IPS-20b (cell line): ENCODE measurements at regions not wholly inside any gene's neighbourhood (a gene's known extent, or its start where the extent isn't known, plus 50 kb on each side); places are given as distances from the start of the nearest gene placed in this dataset.
"Not testable (repeated sequence)": the region's sequence is repeated elsewhere in the genome, so short reads cannot be mapped to it uniquely, and the experiment has no call there.

Source experiments
- H3K27ac ChIP-seq: one replicate; pipeline ENCODE4 v1.5.1; 2013; ENCODE audit warnings: low read length
- H3K27me3 ChIP-seq: 2 replicates; pipeline ENCODE4 v1.6.1; 2013; ENCODE audit warnings: mild to moderate bottlenecking, low read length, inconsistent platforms; ENCODE audit not compliant: insufficient read depth
- H3K36me3 ChIP-seq: 2 replicates; pipeline ENCODE4 v1.6.1; 2013; ENCODE audit warnings: low read depth, mild to moderate bottlenecking, inconsistent platforms, low read length, moderate library complexity; ENCODE audit not compliant: insufficient read depth
- H3K4me1 ChIP-seq: 2 replicates; pipeline ENCODE4 v1.6.1; 2013; ENCODE audit warnings: mild to moderate bottlenecking, control low read depth, inconsistent platforms, low read length, moderate library complexity; ENCODE audit not compliant: insufficient read depth
- H3K4me3 ChIP-seq: 2 replicates; pipeline ENCODE4 v1.5.1; 2013; ENCODE audit warnings: mild to moderate bottlenecking, low read length, inconsistent platforms
- H3K9ac ChIP-seq: 2 replicates; pipeline ENCODE4 v1.6.1; 2013; ENCODE audit warnings: low read depth, mild to moderate bottlenecking, inconsistent platforms, low read length, moderate library complexity
- H3K9me3 ChIP-seq: 2 replicates; pipeline ENCODE4 v1.6.1; 2013; ENCODE audit warnings: mild to moderate bottlenecking, low read depth, low read length, inconsistent platforms; ENCODE audit not compliant: insufficient read depth

GRCh38 chrX:508163-508562 is 121.5 kb upstream of the PPP2R3B start:
- Histone ChIP-seq H3K4me3 (no peak overlapping the region), H3K4me1 (no peaks in the 10 kb centered on the region), H3K9ac (no peak overlapping the region), H3K27ac (no peak overlapping the region), H3K36me3 (no peaks in the 10 kb centered on the region), H3K9me3 (peaks cover 3% of the 10 kb centered on the region; the same call in 1 of the 2 replicates), H3K27me3 (peaks cover 14% of the 10 kb centered on the region)

DNA sequence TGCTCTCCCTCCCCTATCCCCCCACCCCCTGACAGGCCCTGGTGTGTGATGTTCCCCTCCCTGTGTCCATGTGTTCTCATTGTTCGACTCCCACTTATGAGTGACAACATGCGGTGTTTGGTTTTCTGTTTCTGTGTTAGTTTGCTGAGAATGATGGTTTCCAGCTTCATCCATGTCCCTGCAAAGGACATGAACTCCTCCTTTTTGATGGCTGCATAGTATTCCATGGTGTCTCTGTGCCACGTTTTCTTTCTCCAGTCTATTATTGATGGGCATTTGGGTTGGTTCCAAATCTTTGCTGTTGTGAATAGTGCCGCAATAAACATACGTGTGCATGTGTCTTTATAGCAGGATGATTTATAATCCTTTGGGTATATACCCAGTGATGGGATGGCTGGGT is 121.8 kb upstream of the SHOX start:
- H3K4me3 ChIP-seq, H3K36me3 ChIP-seq, H3K27ac ChIP-seq, H3K4me1 ChIP-seq, H3K9ac ChIP-seq, H3K9me3 ChIP-seq: not testable (repeated sequence)
- peaks cover 14% of the 10 kb centered on the region for H3K27me3 ChIP-seq

GRCh38 chrX:511089-511488 is 119.5 kb upstream of the SHOX start:
- H3K27ac ChIP-seq, H3K36me3 ChIP-seq, H3K9me3 ChIP-seq, H3K4me3 ChIP-seq, H3K4me1 ChIP-seq, H3K9ac ChIP-seq: not testable (repeated sequence)
- H3K27me3 ChIP-seq: peaks cover 18% of the 10 kb centered on the region

DNA sequence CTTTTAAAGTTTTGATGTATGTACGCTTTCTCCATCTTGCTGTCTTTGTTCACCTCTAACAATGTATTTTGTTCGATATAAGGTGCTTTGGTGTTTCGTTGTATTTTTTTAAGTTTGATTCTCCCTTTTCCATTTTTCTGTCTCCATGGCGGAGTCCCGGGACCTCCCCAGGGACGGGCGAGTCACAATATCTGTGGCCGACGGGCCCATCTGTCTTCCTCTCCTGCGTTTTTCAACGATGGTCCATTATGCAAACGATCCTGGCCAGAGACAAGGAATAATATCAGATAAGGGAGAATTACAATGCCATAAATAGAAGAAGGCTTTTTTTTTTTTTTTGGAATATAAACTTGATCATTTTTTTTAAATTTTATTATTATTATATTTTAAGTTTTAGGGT is 112.3 kb upstream of the SHOX start:
- Histone ChIP-seq H3K9me3 (no peaks in the 10 kb centered on the region; the same call in 1 of the 2 replicates), H3K27me3 (peaks cover 13% of the 10 kb centered on the region), H3K4me3 (no peak overlapping the region), H3K27ac (no peak overlapping the region), H3K4me1 (no peaks in the 10 kb centered on the region), H3K9ac (no peak overlapping the region), H3K36me3 (no peaks in the 10 kb centered on the region)

- Histone ChIP-seq H3K9ac (no peak overlapping the region), H3K4me1 (no peaks in the 10 kb centered on the region), H3K27me3 (peaks cover 13% of the 10 kb centered on the region), H3K27ac (no peak overlapping the region), H3K9me3 (peaks cover 4% of the 10 kb centered on the region; the same call in 1 of the 2 replicates), H3K36me3 (no peaks in the 10 kb centered on the region), H3K4me3 (no peak overlapping the region)
These were observed 110.8 kb upstream of the SHOX start for GRCh38 chrX:519741-520140.

- Histone ChIP-seq H3K4me1 (no peaks in the 10 kb centered on the region), H3K4me3 (no peak overlapping the region), H3K27ac (no peak overlapping the region), H3K36me3 (no peaks in the 10 kb centered on the region), H3K27me3 (peaks cover 13% of the 10 kb centered on the region; the same call in 1 of the 2 replicates), H3K9me3 (peaks cover 8% of the 10 kb centered on the region), H3K9ac (no peak overlapping the region)
These were observed 108.1 kb upstream of the SHOX start for GRCh38 chrX:522456-522855.

DNA sequence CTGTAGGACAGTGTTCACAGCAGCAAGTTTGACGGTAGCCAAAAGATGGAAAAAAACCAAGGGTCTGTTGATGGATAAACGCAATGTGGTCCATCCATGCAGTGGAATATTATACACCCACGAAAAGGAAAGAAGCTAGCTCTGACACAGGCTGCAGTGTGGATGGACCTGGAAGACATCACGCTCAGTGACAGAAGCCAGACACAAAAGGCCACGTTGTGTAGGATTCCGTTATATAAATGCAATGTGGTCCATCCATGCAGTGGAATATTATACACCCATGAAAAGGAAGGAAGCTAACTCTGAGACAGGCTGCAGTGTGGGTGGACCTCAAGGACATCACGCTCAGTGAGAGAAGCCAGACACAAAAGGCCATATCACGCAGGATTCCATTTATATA is 105.5 kb upstream of the SHOX start:
- Histone ChIP-seq H3K36me3 (no peaks in the 10 kb centered on the region), H3K9me3 (peaks cover 17% of the 10 kb centered on the region), H3K4me3 (no peak overlapping the region), H3K4me1 (no peaks in the 10 kb centered on the region), H3K27ac (no peak overlapping the region), H3K9ac (no peak overlapping the region), H3K27me3 (peaks cover 13% of the 10 kb centered on the region; the same call in 1 of the 2 replicates)

DNA sequence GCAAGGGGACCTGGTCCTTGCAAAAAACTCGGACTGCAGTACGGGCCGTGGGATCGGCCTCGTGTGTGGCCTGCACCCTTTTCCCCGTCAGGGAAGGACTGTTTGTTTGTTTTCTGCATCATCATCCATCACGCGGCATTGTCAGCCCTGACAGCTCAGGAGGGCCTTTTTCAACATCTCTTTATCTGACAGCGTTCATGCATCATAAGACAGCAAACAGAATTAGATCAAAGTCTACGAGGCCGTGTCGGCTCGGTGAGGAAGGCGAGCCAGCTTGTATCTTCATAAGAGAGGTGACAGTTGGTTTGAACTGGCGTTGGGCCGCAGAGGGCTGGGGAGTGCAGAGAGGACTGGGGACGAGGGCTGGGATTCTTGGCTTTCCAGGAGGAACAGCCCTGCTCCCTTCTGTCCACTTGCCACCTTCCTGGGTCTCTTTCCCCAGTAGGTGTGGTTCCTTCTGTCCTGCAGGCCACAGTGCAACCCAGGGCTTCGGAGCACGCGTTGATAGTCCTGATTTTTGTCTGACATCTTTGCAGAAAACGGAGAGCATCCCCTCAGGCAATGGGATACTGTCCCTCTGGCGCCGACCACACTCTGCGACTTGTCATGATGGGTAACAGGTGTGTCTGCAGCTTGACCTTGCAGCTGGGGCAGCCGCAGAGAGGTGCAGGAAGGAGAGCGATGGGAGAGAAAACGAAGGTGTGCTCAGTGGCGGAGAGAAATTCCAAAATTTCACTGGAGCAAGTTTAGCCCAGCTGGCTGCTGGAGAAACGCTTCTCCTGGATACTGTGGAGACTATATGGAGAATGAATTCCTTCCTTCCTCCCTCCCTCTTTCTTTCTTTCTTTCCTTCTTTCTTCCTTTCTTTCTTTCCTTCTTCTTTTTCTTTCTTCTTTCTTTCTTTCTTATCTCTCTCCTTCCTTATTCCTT is 104.0 kb upstream of the SHOX start:
- no peaks in the 10 kb centered on the region; the same call in 1 of the 2 replicates for H3K4me1 ChIP-seq
- H3K36me3 ChIP-seq: no peaks in the 10 kb centered on the region
- H3K9ac ChIP-seq: no peak overlapping the region
- peaks cover 26% of the 10 kb centered on the region for H3K9me3 ChIP-seq
- H3K27me3 ChIP-seq: peaks cover 13% of the 10 kb centered on the region; the same call in 1 of the 2 replicates
- H3K4me3 ChIP-seq: no peak overlapping the region
- H3K27ac ChIP-seq: no peak overlapping the region

DNA sequence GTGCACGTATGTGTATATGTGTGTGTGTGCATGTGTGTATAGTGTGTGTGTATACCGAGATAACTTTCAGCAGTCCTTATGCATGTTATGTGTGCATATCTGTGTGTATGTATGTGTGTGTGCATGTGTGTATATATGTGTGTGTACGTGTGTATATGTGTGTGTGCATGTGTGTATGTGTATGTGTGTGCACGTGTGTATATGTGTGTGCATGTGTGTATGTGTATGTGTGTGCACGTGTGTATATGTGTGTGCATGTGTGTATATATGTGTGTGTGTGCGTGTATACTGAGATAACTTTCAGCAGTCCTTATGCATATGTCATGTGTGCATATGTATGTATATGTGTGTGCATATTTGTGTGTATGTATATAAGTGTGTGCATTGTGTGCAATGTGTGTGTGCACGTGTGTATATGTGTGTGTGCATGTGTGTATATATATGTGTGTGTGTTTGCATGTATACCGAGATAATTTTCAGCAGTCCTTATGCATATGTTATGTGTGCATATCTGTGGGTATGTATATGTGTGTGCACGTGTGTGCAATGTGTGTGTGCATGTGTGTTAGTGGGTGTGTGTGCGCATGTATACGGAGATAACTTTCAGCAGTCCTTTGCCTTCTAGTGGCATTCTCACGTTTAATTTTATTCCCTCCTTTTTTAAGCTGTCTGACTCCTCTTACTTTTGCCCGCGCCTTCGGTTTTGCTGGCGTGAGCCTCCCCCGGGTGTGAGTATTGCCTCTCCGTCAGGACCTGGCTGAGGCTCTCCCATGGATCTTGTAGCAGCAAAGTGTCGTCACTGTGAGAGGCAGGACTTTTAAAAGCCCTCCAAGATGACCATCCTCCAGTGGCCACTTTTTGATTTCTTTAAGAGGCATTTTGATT is 99.6 kb upstream of the SHOX start:
- H3K27ac ChIP-seq: no peak overlapping the region
- H3K9me3 ChIP-seq: peaks cover 17% of the 10 kb centered on the region; the same call in 1 of the 2 replicates
- no peak overlapping the region for H3K9ac ChIP-seq
- H3K36me3 ChIP-seq: no peaks in the 10 kb centered on the region
- H3K4me3 ChIP-seq: peak overlapping the region; percentile 45; the same call in 1 of the 2 replicates
- H3K4me1 ChIP-seq: no peaks in the 10 kb centered on the region; the same call in 1 of the 2 replicates
- peaks cover 12% of the 10 kb centered on the region; the same call in 1 of the 2 replicates for H3K27me3 ChIP-seq

- Histone ChIP-seq H3K4me3 (peak overlapping the region; percentile 45; the same call in 1 of the 2 replicates), H3K4me1 (no peaks in the 10 kb centered on the region; the same call in 1 of the 2 replicates), H3K27ac (no peak overlapping the region), H3K9ac (no peak overlapping the region), H3K36me3 (no peaks in the 10 kb centered on the region), H3K9me3 (peaks cover 17% of the 10 kb centered on the region; the same call in 1 of the 2 replicates), H3K27me3 (peaks cover 5% of the 10 kb centered on the region; the same call in 1 of the 2 replicates)
These were observed 99.0 kb upstream of the SHOX start for GRCh38 chrX:531611-531936.

- Histone ChIP-seq H3K36me3 (no peaks in the 10 kb centered on the region), H3K9me3 (peaks cover 12% of the 10 kb centered on the region; the same call in 1 of the 2 replicates), H3K9ac (no peak overlapping the region), H3K27me3 (no peaks in the 10 kb centered on the region), H3K4me3 (no peak overlapping the region), H3K4me1 (no peaks in the 10 kb centered on the region; the same call in 1 of the 2 replicates), H3K27ac (no peak overlapping the region)
These were observed 95.8 kb upstream of the SHOX start for GRCh38 chrX:534804-535203.
